Endothelial cell (in vitro differentiated cells): ENCODE measurements at regions not wholly inside any gene's neighbourhood (a gene's known extent, or its start where the extent isn't known, plus 50 kb on each side); places are given as distances from the start of the nearest gene placed in this dataset.
A peak's percentile ranks its signal among the peaks of the same experiment; 100 is the strongest.
"Not testable (repeated sequence)": the region's sequence is repeated elsewhere in the genome, so short reads cannot be mapped to it uniquely, and the experiment has no call there.

Source experiments
- DNase-seq: peaks from one replicate; pipeline ENCODE4 v3.0.0; 2021; ENCODE audit warnings: low spot score
- H3K27ac Mint-ChIP-seq: one replicate; pipeline ENCODE4 v1.8.0; 2021; ENCODE audit warnings: mixed read lengths, inconsistent platforms; ENCODE audit not compliant: unreplicated experiment
- H3K27me3 Mint-ChIP-seq: one replicate; pipeline ENCODE4 v1.8.0; 2021; ENCODE audit warnings: mild to moderate bottlenecking, moderate library complexity, mixed read lengths, inconsistent platforms; ENCODE audit not compliant: unreplicated experiment
- H3K36me3 Mint-ChIP-seq: one replicate; pipeline ENCODE4 v1.8.0; 2021; ENCODE audit warnings: mild to moderate bottlenecking, low read depth, mixed read lengths, inconsistent platforms; ENCODE audit not compliant: unreplicated experiment
- H3K4me1 Mint-ChIP-seq: one replicate; pipeline ENCODE4 v1.8.0; 2021; ENCODE audit warnings: mild to moderate bottlenecking, mixed read lengths, inconsistent platforms; ENCODE audit not compliant: unreplicated experiment
- H3K4me3 Mint-ChIP-seq: one replicate; pipeline ENCODE4 v1.8.0; 2021; ENCODE audit warnings: mild to moderate bottlenecking, mixed read lengths, inconsistent platforms; ENCODE audit not compliant: unreplicated experiment
- H3K9me3 Mint-ChIP-seq: one replicate; pipeline ENCODE4 v1.8.0; 2021; ENCODE audit warnings: mixed read lengths, inconsistent platforms; ENCODE audit not compliant: unreplicated experiment
- CTCF ChIP-seq: fragments of 200-600 bp; sonication (generic); IDR thresholded peaks from one replicate; pipeline ENCODE4 v1.5.0; 2021; ENCODE audit warnings: antibody characterized with exemption; ENCODE audit not compliant: unreplicated experiment

- peak; percentile 77 for DNase-seq
- peaks cover 45% of the 10 kb centered on the region for H3K27me3 Mint-ChIP-seq
- peaks cover 55% of the 10 kb centered on the region for H3K4me1 Mint-ChIP-seq
- peak overlapping the region; percentile 74 for H3K4me3 Mint-ChIP-seq
- H3K9me3 Mint-ChIP-seq, result no peaks in the 10 kb centered on the region
- no peak overlapping the region for H3K27ac Mint-ChIP-seq
- H3K36me3 Mint-ChIP-seq, result peaks cover 25% of the 10 kb centered on the region
- TF ChIP-seq CTCF, result no peak
These were observed 169.3 kb upstream of the ZNF337 start for GRCh38 chr20:25865715-25866656.

GRCh38 chr20:25864963-25865714, 168.5 kb upstream of the ZNF337 start:
- Mint-ChIP-seq H3K27me3 (peaks cover 53% of the 10 kb centered on the region), H3K4me1 (peaks cover 60% of the 10 kb centered on the region), H3K27ac (peak overlapping the region; percentile 40), H3K36me3 (peaks cover 25% of the 10 kb centered on the region), H3K4me3 (peak overlapping the region; percentile 74)
- DNase-seq, H3K9me3 Mint-ChIP-seq: not testable (repeated sequence)

- Mint-ChIP-seq H3K9me3 (no peaks in the 10 kb centered on the region), H3K4me3 (peak overlapping the region; percentile 84), H3K36me3 (peaks cover 26% of the 10 kb centered on the region), H3K27ac (peak overlapping the region; percentile 80), H3K4me1 (peaks cover 60% of the 10 kb centered on the region), H3K27me3 (peaks cover 52% of the 10 kb centered on the region)
- no peak for DNase-seq
- no peak for TF ChIP-seq CTCF
These were observed 167.8 kb upstream of the ZNF337 start for GRCh38 chr20:25864326-25864962.

- Mint-ChIP-seq H3K9me3 (no peaks in the 10 kb centered on the region), H3K4me1 (peaks cover 56% of the 10 kb centered on the region), H3K27me3 (peaks cover 58% of the 10 kb centered on the region), H3K27ac (peak overlapping the region; percentile 80), H3K36me3 (peaks cover 31% of the 10 kb centered on the region), H3K4me3 (peak overlapping the region; percentile 84)
- TF ChIP-seq CTCF, result no peak
- no peak for DNase-seq
These were observed 167.1 kb upstream of the ZNF337 start for GRCh38 chr20:25863536-25864325.

- H3K27ac Mint-ChIP-seq, result peak overlapping the region; percentile 83
- peak overlapping the region; percentile 87 for H3K4me3 Mint-ChIP-seq
These were observed 166.4 kb upstream of the ZNF337 start for GRCh38 chr20:25862967-25863530.

More at GRCh38 chr20:25862967-25863530, 166.4 kb upstream of the ZNF337 start:
- H3K9me3 Mint-ChIP-seq, result not testable (repeated sequence)
- peaks cover 31% of the 10 kb centered on the region for H3K36me3 Mint-ChIP-seq
- peaks cover 53% of the 10 kb centered on the region for H3K4me1 Mint-ChIP-seq
- peak; percentile 95 for DNase-seq
- H3K27me3 Mint-ChIP-seq, result peaks cover 58% of the 10 kb centered on the region
